Effector CD4-positive, alpha-beta T cell (primary cell): ENCODE measurements at regions not wholly inside any gene's neighbourhood (a gene's known extent, or its start where the extent isn't known, plus 50 kb on each side); places are given as distances from the start of the nearest gene placed in this dataset.

Experiments used
- DNase-seq: peaks from one replicate; pipeline ENCODE4 v3.0.0-alpha.2; 2020

- no peak for DNase-seq
Measured at GRCh38 chr6:26295691-26296555, 69.1 kb upstream of the BTN3A2 start.

GRCh38 chr6:26296556-26296856, 68.5 kb upstream of the BTN3A2 start:
- DNase-seq: no peak

GRCh38 chr6:26296857-26297648, 67.9 kb upstream of the BTN3A2 start:
- no peak for DNase-seq

- DNase-seq: no peak
Measured at GRCh38 chr6:26299286-26300042, 65.5 kb upstream of the BTN3A2 start.

GRCh38 chr6:26300043-26300331, 65.0 kb upstream of the BTN3A2 start:
- DNase-seq: no peak

- no peak for DNase-seq
Measured at GRCh38 chr6:26300359-26300758, 64.6 kb upstream of the BTN3A2 start.

GRCh38 chr6:26300828-26301227, 64.2 kb upstream of the BTN3A2 start:
- no peak for DNase-seq

GRCh38 chr6:26301638-26302037, 63.4 kb upstream of the BTN3A2 start:
- DNase-seq: no peak

GRCh38 chr6:26302941-26303559, 61.9 kb upstream of the BTN3A2 start:
- no peak for DNase-seq

GRCh38 chr6:26304213-26304796, 60.7 kb upstream of the BTN3A2 start:
- DNase-seq: no peak

GRCh38 chr6:26304797-26305640, 60.0 kb upstream of the BTN3A2 start:
- no peak for DNase-seq

GRCh38 chr6:26305641-26305969, 59.4 kb upstream of the BTN3A2 start:
- DNase-seq: no peak

GRCh38 chr6:26306232-26306631, 58.8 kb upstream of the BTN3A2 start:
- DNase-seq: no peak

GRCh38 chr6:26307850-26308249, 57.1 kb upstream of the BTN3A2 start:
- no peak for DNase-seq

- no peak for DNase-seq
Measured at GRCh38 chr6:26309731-26310142, 55.3 kb upstream of the BTN3A2 start.

- no peak for DNase-seq
Measured at GRCh38 chr6:26311012-26311384, 54.0 kb upstream of the BTN3A2 start.

- DNase-seq: peak; percentile 35
Measured at GRCh38 chr6:26311385-26312095, 53.5 kb upstream of the BTN3A2 start.

GRCh38 chr6:26312096-26312463, 52.9 kb upstream of the BTN3A2 start:
- DNase-seq: no peak

GRCh38 chr6:26312501-26313397, 52.2 kb upstream of the BTN3A2 start:
- DNase-seq: peak; percentile 80
